Umbilical cord (tissue), 1 donor: ENCODE measurements at regions not wholly inside any gene's neighbourhood (a gene's known extent, or its start where the extent isn't known, plus 50 kb on each side); places are given as distances from the start of the nearest gene placed in this dataset.
"Not testable (repeated sequence)": the region's sequence is repeated elsewhere in the genome, so short reads cannot be mapped to it uniquely, and the experiment has no call there.

ENCODE experiments used
- DNase-seq: peaks from one replicate; pipeline ENCODE4 v3.0.0-alpha.2; 2015; ENCODE audit warnings: low spot score

DNA sequence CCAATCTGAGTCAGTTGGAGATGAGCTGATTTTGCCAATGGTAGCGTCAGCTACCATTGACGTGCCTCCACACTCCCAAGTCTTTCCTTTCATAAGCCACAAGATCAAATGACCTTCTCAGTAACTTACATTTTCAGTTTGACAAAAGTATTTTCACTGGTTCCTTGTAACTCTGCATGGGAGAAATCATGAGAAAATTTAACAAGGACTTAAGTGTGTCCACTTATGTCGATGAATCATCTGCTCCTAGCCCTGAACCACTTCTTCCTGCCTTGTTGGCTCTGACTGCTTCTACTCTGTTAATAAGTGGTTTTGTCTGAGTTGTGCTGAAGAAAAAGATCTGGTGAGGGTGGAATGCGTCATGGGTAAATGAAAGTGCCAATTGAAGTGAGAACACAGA is 101.2 kb downstream of the NFKBIZ start:
- peak; percentile 63 for DNase-seq

DNA sequence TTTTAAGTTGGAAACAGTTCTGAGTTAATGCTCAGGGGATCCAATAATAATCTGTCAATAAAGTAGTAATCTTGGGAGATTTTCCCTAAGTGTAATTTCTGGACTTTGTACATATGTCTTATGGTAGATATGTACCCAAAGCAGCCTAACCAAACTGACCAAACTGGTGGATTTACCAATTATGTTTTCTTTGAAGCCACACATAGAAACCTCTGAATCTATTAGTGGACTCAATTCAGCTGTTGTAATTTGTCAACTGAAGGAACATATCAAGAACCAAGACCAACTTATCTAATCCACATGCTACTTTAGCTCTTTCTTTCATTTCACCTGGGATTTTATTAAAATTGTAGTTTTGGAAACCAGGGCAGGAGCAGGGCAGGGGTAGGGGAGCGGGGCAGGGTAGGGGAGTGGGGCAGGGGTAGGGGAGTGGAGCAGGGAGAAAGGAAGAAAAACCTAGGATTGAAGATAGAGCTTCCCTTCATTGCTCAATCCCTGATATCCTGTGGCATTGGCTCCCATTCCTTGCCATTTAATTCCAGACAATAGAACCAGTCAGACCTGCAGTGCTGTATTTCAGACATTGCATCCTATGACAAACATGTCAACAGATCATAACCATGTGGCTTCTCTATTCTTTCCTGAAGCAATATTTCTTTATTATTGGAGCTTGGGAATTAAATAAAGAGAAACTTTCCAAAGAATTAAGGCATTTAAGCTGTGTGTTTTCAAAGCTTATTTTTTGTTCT is 101.8 kb downstream of the NFKBIZ start:
- DNase-seq = peak; percentile 69

DNA sequence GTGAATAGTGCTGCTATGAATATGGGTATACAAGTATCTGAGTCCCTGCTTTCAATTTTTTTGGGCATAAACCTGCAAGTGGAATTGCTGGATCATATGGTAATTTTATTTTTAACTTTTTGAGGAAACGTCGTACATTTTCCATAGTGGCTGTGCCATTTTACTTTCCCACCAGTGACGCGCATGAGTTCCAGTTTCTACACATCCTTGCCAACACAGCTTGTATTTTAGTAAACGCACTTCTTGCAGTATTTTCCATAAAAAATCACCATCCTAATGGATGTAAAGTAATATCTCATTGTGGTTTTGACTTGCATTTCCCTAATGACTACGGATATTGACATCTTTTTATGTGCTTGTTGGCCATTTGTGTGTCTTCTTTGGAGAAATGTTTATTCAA is 105.0 kb downstream of the NFKBIZ start:
- DNase-seq = no peak

DNA sequence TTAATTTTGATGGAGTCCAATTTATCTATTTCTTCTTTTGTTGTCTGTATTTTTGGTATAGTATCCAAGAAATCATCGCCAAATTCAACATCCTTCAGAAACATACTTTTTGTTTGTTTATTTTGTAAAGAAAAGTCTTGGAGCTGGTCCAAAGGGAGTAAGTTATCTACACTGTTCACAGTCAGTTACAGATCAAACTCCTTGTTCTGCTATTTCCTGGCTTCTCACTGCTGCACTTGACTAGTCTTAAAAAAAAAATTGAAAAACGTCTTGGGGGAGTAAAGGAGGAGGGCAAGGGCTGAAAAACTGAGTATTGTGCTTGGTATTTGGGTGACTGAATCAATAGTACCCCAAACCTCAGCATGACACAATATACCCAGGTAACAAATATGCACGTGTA is 105.6 kb downstream of the NFKBIZ start:
- DNase-seq = no peak

GRCh38 chr3:101962055-101962454 is 112.7 kb downstream of the NFKBIZ start:
- no peak for DNase-seq

DNA sequence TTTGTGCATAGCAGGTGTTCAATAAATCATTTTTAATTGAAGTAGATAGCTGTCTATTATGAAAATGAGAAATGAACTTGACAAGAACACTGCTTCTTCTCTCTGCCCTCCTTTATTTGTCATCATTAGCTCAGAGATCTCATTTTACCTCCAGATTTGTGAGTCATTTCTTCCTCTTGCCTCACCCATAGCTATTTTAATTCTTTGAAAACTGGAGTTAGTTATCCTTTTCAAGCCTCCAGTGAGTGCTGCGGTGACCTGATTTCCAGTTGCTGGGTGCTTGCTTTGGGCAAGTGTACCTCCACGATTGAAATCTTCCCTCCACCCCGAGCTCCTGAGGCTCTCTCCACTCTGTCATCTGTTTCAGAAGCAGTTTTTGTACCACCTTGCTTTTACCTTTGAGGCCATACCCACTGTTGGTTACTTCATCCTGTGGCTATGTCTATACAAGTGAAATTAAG is 114.6 kb downstream of the NFKBIZ start:
- DNase-seq = no peak

DNA sequence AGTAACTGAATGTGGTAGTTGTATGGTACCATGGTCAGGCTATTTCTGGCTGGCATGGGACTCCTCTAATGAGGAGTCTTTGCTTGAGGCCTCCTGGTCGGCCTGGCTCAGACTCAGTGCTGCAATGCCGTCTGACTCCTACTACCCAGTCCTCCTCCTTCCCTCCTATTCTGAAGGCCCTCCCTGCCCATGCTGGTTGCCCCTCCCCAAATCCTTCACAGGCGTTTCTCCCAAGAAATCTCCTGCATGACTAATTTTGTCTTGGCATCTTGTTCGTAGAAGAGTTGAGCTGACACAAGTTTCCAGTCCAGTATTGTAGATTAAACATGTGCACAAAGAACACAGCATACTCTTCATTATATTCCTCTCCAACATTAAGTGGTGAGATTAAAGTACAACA is 115.5 kb downstream of the NFKBIZ start:
- DNase-seq = peak; percentile 34

- DNase-seq = no peak
Measured at GRCh38 chr3:101966226-101966625, 116.9 kb downstream of the NFKBIZ start.

- no peak for DNase-seq
Measured at GRCh38 chr3:101970212-101970611, 120.9 kb downstream of the NFKBIZ start.

DNA sequence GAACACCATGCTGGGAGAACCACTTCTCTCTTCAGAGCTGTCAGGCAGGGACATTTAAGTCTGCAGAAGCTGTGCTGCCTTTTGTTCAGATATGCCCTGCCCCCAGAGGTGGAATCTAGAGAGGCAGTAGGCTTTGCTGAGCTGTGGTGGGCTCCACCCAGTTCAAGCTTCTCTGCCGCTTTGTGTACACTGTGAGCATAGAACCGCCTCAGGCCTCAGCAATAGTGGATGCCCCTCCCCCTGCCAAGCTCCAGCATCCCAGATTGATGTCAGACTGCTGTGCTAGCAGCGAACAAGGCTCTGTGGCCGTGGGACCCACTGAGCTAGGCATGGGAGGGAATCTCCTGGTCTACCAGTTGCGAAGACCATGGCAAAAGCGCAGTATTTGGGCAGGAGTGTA is 121.6 kb downstream of the NFKBIZ start:
- no peak for DNase-seq

- no peak for DNase-seq
Measured at GRCh38 chr3:101972430-101973162, 123.3 kb downstream of the NFKBIZ start.

GRCh38 chr3:101973163-101973505 is 123.8 kb downstream of the NFKBIZ start:
- DNase-seq = no peak

DNA sequence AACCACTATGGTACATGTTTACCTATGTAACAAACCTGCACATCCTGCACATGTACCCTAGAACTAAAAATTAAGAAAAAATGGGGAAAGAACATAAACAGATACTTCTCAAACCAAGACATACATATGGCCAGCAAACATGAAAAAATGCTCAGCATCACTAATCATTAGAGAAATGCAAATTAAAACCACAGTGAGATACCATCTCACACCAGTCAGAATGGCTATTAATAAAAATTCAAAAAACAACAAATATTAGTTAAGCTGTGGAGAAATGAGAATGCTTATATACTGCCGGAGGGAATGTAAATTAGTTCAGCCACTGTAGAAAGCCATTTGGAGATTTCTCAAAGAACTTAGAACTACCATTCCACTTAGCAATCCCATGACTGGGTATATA is 126.1 kb downstream of the NFKBIZ start:
- DNase-seq = not testable (repeated sequence)

GRCh38 chr3:101976473-101976872 is 127.2 kb downstream of the NFKBIZ start:
- DNase-seq = peak; percentile 46

- no peak for DNase-seq
Measured at GRCh38 chr3:101978348-101978747, 129.0 kb downstream of the NFKBIZ start.

GRCh38 chr3:101979033-101979432 is 129.7 kb downstream of the NFKBIZ start:
- no peak for DNase-seq

DNA sequence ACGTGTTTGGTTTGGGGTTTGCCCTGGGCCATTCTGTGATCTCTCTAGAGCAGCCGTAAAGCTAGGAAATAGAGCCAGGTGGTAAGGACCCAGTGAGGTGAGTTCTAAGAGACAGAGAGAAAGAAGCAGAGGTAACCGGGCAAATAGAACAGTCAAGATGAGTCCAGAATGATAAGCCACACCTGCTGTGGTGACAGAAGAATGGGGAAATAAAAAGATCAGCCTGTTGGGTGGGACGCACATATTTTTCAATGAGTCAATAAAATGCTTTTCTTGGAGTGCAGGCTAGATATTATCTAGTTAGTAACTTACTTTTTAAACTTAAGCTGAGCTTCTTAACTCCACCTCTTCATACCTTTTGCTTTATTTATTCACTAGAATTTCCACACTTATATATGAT is 135.0 kb downstream of the NFKBIZ start:
- DNase-seq = peak; percentile 18

DNA sequence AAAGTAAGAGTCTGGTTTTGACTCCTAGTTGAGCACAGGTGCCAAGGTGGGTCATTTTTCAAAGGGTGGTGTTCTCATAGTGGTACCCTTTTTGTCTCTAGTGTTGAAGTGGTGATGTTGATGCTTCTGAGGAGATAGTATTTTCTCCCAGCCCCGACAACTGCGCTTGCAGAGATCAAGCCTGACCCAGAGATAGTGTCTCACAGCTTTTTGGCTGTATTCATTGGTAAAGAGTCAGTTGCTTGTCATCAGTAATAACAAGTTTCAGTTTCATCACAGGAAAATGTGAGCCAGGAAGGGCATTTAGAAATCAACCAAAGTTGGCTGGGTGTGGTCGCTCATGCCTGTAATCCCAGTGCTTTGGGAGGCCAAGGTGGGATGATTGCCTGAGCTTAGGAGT is 139.3 kb downstream of the NFKBIZ start:
- DNase-seq = no peak

DNA sequence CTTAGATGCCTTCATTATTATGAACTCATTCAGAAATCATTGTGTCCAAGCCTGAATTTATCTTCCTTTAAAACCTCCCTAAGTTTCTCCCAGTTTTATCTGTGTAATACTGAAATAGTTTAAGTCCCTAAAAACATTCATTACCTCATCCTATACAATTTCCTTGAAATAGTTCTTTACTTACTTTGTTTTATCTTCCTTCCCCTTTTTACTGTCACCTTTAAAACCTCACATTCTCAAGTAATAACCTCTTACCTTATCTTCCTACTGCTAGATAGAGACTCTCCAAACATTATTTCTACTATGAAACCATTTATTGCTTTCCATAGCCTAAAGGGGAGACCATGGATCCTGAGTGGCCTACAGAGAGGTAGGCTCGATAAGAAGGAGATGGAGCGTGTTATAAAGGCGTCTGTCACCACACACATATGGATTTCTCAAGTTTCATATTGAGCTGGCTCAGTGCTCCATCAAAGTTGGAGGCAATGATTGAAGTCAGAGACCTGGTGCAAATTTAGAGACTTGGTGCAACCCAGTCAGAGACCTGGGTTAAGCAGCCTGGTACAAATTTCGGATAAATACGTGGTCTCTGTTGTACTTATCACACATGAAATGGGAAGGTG is 140.4 kb downstream of the NFKBIZ start:
- DNase-seq = no peak

- no peak for DNase-seq
Measured at GRCh38 chr3:101992863-101993262, 143.5 kb downstream of the NFKBIZ start.

GRCh38 chr3:101994386-101994785 is 145.1 kb downstream of the NFKBIZ start:
- no peak for DNase-seq

DNA sequence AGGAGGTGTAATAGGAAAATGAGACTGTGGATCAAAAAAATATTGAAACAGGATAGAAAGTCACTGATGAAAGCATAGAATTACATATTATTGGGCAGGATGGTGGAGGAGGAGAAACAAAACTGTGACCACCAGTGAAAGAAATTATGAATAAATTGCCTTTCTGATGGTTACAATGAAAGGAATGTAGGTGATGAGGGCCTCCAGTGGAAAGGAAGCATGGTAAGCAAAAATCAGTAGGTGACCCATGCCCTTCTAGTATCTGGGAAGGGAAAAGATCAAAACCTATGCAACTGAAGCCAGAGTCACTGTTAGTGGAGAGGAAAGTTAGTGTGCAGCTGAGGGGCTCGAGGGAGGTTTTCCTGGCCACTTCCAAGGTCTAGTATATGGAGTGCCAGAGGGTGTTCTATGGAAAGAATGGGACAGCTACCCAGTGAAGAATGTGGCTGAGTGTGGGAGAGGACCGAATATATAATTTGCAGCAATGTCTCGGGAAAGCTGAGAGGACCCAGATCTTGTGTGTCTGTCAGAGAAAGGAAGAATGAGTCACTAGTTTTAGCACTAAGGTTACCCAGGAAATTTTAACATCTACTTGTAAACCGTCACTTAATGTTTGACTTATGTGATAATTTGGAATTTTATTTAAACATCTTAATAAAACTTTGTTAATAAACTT is 146.2 kb downstream of the NFKBIZ start:
- DNase-seq = no peak
